ENCODE measurements at regions not wholly inside any gene's neighbourhood (a gene's known extent, or its start where the extent isn't known, plus 50 kb on each side); places are given as distances from the start of the nearest gene placed in this dataset.

- no peak for TF ChIP-seq CTCF (IDR thresholded peaks at IDR 0.05)
- TF ChIP-seq POLR2A (IDR thresholded peaks at IDR 0.05): no peak
These were observed 179.0 kb upstream of the MMS22L start for GRCh38 chr6:97462031-97462430.
